Retinal pigment epithelial cell (primary cell): ENCODE measurements at regions not wholly inside any gene's neighbourhood (a gene's known extent, or its start where the extent isn't known, plus 50 kb on each side); places are given as distances from the start of the nearest gene placed in this dataset.

Source experiments
- DNase-seq: peaks from one replicate; pipeline ENCODE4 v3.0.0-alpha.2; 2010; ENCODE audit warnings: low read depth
- H3K4me3 ChIP-seq: 2 replicates; pipeline ENCODE4 v1.5.1; 2011; ENCODE audit warnings: mild to moderate bottlenecking, low read length, control low read depth, moderate library complexity
- TF ChIP-seq, protein P1 (sequence below): conservative IDR thresholded peaks from 2 replicates; pipeline ENCODE4 v1.5.1; 2011; ENCODE audit warnings: low read depth, low read length, control low read depth, inconsistent platforms

DNA sequence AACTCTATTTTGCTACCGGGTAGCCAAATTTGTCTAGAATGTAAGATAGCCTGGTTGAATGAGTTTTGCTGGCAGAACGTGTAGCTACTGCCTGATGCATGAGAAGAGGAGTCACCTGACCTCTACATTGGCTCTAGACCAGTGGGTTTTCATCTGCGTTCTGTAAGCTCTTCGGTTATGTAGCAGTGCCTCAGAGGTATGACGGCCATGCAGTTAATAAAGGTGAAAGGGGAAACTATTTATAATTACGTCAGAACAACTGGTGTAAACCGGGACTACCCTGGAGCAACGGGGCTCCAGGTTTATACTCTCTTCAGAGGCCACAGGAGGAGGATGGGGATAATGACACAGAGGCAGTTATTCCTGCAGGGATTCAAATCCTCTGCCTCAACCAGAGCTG, 173.4 kb upstream of the KITLG start:
- TF ChIP-seq, protein P1, sequence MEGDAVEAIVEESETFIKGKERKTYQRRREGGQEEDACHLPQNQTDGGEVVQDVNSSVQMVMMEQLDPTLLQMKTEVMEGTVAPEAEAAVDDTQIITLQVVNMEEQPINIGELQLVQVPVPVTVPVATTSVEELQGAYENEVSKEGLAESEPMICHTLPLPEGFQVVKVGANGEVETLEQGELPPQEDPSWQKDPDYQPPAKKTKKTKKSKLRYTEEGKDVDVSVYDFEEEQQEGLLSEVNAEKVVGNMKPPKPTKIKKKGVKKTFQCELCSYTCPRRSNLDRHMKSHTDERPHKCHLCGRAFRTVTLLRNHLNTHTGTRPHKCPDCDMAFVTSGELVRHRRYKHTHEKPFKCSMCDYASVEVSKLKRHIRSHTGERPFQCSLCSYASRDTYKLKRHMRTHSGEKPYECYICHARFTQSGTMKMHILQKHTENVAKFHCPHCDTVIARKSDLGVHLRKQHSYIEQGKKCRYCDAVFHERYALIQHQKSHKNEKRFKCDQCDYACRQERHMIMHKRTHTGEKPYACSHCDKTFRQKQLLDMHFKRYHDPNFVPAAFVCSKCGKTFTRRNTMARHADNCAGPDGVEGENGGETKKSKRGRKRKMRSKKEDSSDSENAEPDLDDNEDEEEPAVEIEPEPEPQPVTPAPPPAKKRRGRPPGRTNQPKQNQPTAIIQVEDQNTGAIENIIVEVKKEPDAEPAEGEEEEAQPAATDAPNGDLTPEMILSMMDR: no peak
- no peak overlapping the region for H3K4me3 ChIP-seq
- DNase-seq: no peak

DNA sequence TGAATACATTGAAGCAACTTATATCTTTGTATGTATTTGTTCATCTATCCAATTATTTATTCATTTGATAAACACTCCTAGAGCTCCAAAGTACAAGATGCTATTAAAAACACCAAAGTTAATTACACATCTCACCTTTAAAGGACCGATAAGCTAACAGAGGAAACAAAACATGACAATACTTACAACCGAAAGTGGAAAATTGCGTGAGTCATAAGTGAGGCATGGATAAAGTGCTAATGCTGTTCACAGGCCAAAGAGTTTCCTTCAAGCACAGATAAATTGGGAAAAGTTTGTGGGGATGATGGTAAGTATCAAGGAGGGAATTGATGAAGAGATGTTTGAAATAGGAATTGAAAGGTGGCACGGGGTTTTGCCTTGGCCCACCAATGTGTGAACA, 172.8 kb upstream of the KITLG start:
- TF ChIP-seq, protein P1: no peak
- no peak overlapping the region for H3K4me3 ChIP-seq
- no peak for DNase-seq

DNA sequence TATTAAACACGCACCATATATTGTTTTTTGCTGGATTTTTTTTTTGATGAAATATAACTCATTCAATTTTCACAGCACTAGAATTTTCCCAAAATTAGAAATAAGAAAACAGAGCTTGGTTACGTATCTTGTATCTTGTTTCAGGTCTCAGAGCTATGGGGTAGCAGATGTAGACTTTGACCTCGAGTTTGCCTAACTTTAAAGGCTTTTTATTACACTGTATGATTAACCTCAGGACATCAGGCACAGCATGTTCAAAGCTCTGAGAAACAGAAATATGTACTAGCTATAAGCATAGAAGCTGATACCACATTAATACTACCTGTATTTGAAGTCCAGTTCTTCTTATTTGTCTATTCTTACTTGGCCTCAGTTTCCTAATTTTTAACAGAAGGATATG, 171.9 kb upstream of the KITLG start:
- H3K4me3 ChIP-seq: no peak overlapping the region
- TF ChIP-seq, protein P1: no peak
- DNase-seq: no peak

DNA sequence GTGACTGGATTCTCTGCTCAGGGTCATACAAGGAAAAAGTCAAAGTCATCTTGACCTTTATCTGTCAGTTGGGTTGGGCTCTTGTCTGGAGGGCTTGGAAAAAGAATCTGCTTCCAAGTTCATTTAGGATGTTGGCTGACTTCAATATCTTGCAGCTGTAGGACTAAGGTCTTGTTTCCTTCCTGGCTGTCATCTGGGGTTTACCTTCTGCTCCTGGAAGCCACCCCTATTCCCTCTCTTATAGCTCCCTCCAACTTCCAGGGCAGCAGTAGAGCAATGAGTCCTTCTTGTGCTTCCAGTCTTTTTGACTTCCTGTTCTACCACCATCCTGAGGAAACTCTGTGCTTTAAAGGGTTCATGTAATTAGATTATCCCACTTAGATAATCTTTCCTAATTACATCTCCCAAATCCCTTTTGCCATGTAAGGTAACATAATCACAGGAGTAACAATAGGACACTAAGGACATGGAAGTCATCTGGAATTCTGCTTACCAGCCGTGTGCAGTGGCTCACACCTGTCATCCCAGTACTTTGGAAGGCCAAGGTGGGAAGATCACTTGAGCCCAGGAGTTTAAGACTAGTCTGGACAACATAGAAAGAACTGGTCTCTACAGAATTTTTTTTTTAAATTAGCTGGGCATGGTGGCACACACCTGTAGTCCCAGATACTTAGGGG, 170.7 kb upstream of the KITLG start:
- TF ChIP-seq, protein P1: no peak
- no peak for DNase-seq

DNA sequence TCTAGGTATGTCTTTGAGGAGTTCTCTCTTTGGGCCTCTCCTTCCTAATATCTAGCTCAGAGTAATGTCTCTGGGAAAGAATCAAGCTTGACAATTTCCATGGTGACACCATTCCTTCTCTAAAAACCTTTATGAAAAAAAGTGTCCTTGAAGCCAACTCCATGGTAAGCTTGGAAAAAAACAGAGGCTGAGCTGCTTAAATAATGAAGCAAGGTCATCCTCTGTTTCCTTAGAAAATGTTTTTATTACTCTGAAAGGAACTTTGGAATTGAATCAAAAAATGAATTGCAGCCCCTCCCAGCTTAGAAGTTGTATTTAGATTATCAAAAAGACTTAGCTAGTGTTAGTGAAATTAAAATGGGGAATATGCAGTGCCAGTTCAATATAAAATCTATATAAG, 166.1 kb upstream of the KITLG start:
- TF ChIP-seq, protein P1: no peak
- DNase-seq: no peak
- no peak overlapping the region for H3K4me3 ChIP-seq

More for the DNA sequence above, 170.7 kb upstream of the KITLG start:
- no peak overlapping the region for H3K4me3 ChIP-seq

DNA sequence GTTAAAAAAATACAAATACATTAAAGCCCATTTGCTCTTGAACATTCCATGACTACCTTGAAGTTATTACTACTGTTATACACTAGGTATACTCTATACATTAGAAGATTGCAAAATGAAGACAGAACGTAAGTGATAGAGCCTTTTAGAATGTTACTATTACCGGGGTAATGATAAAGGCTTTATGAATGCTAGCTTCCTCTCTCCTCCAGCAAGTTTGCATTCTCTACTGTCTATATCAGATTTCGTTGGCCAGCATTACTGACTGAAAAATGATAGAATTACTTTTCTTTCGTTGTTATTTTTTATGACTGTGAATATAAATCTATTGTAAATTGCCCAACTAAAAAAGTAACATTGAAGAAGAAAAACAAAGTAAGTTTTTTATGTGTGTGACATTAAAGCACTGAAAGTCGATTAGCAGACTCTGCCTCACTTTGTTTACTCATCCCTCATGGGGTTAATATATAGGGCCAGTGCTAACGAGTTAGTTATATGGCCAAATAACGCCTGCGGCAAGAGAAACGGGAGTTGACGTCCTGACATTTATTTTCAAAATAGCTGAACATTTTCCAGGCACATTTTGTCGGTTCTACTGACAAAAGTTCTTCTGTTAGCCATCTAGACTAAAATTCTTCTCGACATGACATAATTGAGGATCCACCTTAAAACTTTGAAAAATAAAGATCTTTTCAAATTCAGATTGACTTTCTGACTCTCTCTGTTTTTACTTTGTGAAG, 163.8 kb upstream of the KITLG start:
- no peak for DNase-seq
- no peak overlapping the region for H3K4me3 ChIP-seq
- TF ChIP-seq, protein P1: no peak

DNA sequence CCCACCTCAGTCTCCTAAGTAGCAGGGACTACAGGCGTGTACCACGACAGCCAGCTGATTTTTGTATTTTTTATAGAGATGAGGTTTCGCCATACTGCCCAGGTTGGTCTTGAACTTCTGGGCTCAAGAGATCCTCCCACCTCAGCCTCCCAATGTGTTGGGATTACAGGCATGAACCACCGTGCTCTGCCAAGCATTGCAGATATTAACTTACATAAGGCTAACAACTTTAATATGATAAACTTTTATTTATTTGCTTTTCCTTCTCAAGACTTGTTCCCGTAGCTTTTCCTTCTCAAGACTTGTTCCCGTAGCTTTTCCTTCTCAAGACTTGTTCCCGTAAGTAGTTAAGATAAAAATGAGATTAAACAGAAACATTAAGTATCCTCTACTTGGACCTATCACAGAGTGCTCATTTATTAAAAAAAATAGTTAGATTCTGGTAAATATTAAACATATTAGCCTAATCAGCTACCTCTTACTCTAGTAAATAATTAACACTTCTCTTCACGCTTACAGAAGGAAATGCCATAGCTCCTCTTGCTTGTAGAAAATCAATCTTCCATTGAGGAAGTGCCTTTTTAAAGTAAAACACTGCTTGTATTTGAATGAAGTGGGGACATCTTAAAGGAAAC, 157.7 kb upstream of the KITLG start:
- no peak for DNase-seq
- TF ChIP-seq, protein P1: no peak
- H3K4me3 ChIP-seq: no peak overlapping the region
